ENCODE measurements at regions not wholly inside any gene's neighbourhood (a gene's known extent, or its start where the extent isn't known, plus 50 kb on each side); places are given as distances from the start of the nearest gene placed in this dataset.
"Not testable (repeated sequence)": the region's sequence is repeated elsewhere in the genome, so short reads cannot be mapped to it uniquely, and the experiment has no call there.

DNA sequence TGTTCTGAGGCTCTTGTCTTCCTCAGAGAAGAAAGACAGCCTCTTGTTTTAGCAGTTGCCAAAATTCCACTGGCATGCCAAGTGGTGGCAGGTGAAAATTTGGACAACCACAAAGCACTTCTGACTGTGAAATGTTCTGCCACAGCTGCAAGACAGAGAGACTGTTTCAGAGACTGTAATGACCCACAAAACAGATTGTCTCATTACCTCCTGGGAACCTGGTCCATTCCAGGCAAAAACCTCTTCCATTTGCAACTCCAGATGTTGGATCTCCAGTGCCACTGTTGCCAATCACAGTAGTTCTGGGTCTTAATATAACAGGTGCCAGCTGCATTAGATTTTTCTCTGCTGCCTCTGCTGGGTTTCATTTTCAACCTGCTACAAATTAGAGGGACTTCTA is 911.5 kb downstream of the UQCRFS1 start:
- no peaks in the 10 kb centered on the region for H3K4me1 ChIP-seq
- TF ChIP-seq POLR2A (IDR thresholded peaks at IDR 0.05) (no peak), POLR2AphosphoS5 (IDR thresholded peaks at IDR 0.05) (no peak)
- TF ChIP-seq, protein P1, sequence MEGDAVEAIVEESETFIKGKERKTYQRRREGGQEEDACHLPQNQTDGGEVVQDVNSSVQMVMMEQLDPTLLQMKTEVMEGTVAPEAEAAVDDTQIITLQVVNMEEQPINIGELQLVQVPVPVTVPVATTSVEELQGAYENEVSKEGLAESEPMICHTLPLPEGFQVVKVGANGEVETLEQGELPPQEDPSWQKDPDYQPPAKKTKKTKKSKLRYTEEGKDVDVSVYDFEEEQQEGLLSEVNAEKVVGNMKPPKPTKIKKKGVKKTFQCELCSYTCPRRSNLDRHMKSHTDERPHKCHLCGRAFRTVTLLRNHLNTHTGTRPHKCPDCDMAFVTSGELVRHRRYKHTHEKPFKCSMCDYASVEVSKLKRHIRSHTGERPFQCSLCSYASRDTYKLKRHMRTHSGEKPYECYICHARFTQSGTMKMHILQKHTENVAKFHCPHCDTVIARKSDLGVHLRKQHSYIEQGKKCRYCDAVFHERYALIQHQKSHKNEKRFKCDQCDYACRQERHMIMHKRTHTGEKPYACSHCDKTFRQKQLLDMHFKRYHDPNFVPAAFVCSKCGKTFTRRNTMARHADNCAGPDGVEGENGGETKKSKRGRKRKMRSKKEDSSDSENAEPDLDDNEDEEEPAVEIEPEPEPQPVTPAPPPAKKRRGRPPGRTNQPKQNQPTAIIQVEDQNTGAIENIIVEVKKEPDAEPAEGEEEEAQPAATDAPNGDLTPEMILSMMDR (IDR thresholded peaks at IDR 0.05) = no peak
- intact Hi-C loops (cut with DNase I; ENCODE audit: low total_unique reads) = no loop called here
- DNase-seq (ENCODE audit: low spot score in 2 of 2) = no peak
- H3K27me3 ChIP-seq = peaks cover 0 to 4% of the 10 kb centered on the region in 2 donors
- H3K9me3 ChIP-seq = no peaks in the 10 kb centered on the region
- H3K36me3 ChIP-seq = no peaks in the 10 kb centered on the region
- H3K27ac ChIP-seq = no peak overlapping the region
- H3K4me3 ChIP-seq = no peak overlapping the region

DNA sequence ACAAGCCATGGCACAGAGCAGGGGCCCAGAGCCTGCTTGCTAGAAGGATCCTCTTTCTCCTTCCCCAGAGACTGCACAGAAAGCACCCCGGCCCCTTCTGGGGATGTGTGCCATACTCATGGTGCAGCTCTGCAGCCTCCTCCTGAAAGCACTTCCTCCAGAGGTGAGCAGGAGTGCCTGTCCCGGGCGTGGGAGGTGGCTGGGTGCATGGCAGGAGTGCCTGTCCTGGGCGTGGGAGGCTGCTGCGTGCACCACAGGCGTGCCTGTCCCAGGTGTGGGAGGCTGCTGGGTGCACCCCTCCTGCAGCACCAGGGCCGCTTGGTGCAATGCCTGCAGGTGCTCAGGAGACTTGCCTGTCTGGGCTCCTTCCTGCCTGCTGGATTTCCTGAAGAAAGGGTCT is 913.3 kb downstream of the UQCRFS1 start:
- Histone ChIP-seq H3K4me3 (no peak overlapping the region), H3K27me3 (peaks cover 0 to 4% of the 10 kb centered on the region in 2 donors), H3K4me1 (no peaks in the 10 kb centered on the region), H3K27ac (no peak overlapping the region), H3K9me3 (no peaks in the 10 kb centered on the region), H3K36me3 (no peaks in the 10 kb centered on the region)
- no peak for DNase-seq (ENCODE audit: low spot score in 2 of 2)
- intact Hi-C loops (cut with DNase I; ENCODE audit: low total_unique reads) = no loop called here
- TF ChIP-seq POLR2AphosphoS5 (IDR thresholded peaks at IDR 0.05) = no peak
- TF ChIP-seq, protein P1 (IDR thresholded peaks at IDR 0.05) = no peak
- TF ChIP-seq POLR2A (IDR thresholded peaks at IDR 0.05) = no peak

- Histone ChIP-seq H3K9me3 (no peaks in the 10 kb centered on the region), H3K4me1 (no peaks in the 10 kb centered on the region), H3K27me3 (peaks cover 0 to 4% of the 10 kb centered on the region in 2 donors), H3K27ac (no peak overlapping the region), H3K4me3 (no peak overlapping the region), H3K36me3 (no peaks in the 10 kb centered on the region)
- intact Hi-C loops (cut with DNase I; ENCODE audit: low total_unique reads) = no loop called here
- DNase-seq (ENCODE audit: low spot score in 2 of 2) = no peak
- TF ChIP-seq POLR2AphosphoS5 (IDR thresholded peaks at IDR 0.05) (no peak), POLR2A (IDR thresholded peaks at IDR 0.05) (no peak)
- TF ChIP-seq, protein P1 (IDR thresholded peaks at IDR 0.05) = no peak
These were observed 915.3 kb downstream of the UQCRFS1 start for GRCh38 chr19:28297586-28298157.

- TF ChIP-seq POLR2AphosphoS5 (IDR thresholded peaks at IDR 0.05) (no peak), POLR2A (IDR thresholded peaks at IDR 0.05) (no peak)
- TF ChIP-seq, protein P1 (IDR thresholded peaks at IDR 0.05) = no peak
- intact Hi-C loops (cut with DNase I; ENCODE audit: low total_unique reads) = no loop called here
- DNase-seq (ENCODE audit: low spot score in 2 of 2) = no peak
These were observed 915.9 kb downstream of the UQCRFS1 start for GRCh38 chr19:28297036-28297435.

GRCh38 chr19:28296506-28296905 is 916.4 kb downstream of the UQCRFS1 start:
- intact Hi-C loops (cut with DNase I; ENCODE audit: low total_unique reads) = no loop called here
- Histone ChIP-seq H3K27ac (no peak overlapping the region), H3K9me3 (no peaks in the 10 kb centered on the region), H3K4me3 (no peak overlapping the region), H3K4me1 (no peaks in the 10 kb centered on the region), H3K27me3 (peaks cover 0 to 4% of the 10 kb centered on the region in 2 donors), H3K36me3 (no peaks in the 10 kb centered on the region)
- no peak for DNase-seq (ENCODE audit: low spot score in 2 of 2)
- TF ChIP-seq, protein P1 (IDR thresholded peaks at IDR 0.05) = no peak
- TF ChIP-seq POLR2A (IDR thresholded peaks at IDR 0.05) (no peak), POLR2AphosphoS5 (IDR thresholded peaks at IDR 0.05) (no peak)

More at GRCh38 chr19:28297036-28297435, 915.9 kb downstream of the UQCRFS1 start:
- Histone ChIP-seq H3K36me3 (no peaks in the 10 kb centered on the region), H3K4me3 (no peak overlapping the region), H3K27ac (no peak overlapping the region), H3K9me3 (no peaks in the 10 kb centered on the region), H3K27me3 (peaks cover 0 to 4% of the 10 kb centered on the region in 2 donors), H3K4me1 (no peaks in the 10 kb centered on the region)

DNA sequence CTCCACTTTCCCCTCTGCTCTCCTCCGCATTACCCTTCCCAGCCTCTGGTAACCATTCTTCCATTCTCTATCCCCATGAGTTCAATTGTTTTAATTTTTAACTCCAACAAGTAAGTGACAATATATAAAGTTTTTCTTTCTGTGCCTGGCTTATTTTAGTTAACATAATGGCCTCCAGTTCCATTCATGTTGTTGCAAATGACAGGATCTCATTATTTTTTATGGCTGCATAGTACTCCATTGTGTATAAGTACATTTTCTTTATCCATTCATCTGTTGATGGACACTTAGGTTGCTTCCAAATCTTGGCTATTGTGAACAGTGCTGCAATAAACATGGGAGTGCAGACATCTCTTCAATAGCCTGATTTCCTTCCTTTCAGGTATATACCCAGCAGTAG is 918.0 kb downstream of the UQCRFS1 start:
- H3K9me3 ChIP-seq; intact Hi-C loops (cut with DNase I; ENCODE audit: low total_unique reads); H3K4me1 ChIP-seq; H3K27me3 ChIP-seq; DNase-seq (ENCODE audit: low spot score in 2 of 2); H3K4me3 ChIP-seq; H3K27ac ChIP-seq; H3K36me3 ChIP-seq: not testable (repeated sequence)
